IMR-90 (cell line): ENCODE measurements at regions not wholly inside any gene's neighbourhood (a gene's known extent, or its start where the extent isn't known, plus 50 kb on each side); places are given as distances from the start of the nearest gene placed in this dataset.

ENCODE experiments used
- ATAC-seq: fragments of 200-7000 bp; cut with Tn5 transposase; 2 replicates; pipeline ENCODE4 v1.9.1; 2020; ENCODE audit warnings: low read depth, mild to moderate bottlenecking, moderate library complexity
- BruUV-seq: library from RNA; stranded (reverse); fragments of 400-500 nt; replicated peaks from 2 replicates; lab custom pipeline; 2021; lab: Mats Ljungman, UMichigan
- CTCF ChIA-PET: fragments of 300-600 bp; formaldehyde crosslinking; extraction: SDS; loops from one replicate; lab custom pipeline; 2021; ENCODE audit warnings: antibody characterized with exemption; lab: Yijun Ruan, JAX
- POLR2A ChIA-PET: fragments of 300-600 bp; sonication (Branson Sonifier 250); formaldehyde crosslinking; loops from one replicate; lab custom pipeline; 2022; ENCODE audit warnings: antibody characterized with exemption; ENCODE audit not compliant: unreplicated experiment; lab: Charles Lee
- DNase-seq: peaks from one replicate; pipeline ENCODE4 v3.0.0; 2013
- H2AFZ ChIP-seq: replicated peaks from 2 replicates; pipeline ENCODE3; 2013; ENCODE audit warnings: low read length, mild to moderate bottlenecking; ENCODE audit not compliant: poor library complexity
- H2AK5ac ChIP-seq: 2 replicates; pipeline ENCODE4 v1.6.1; 2013; ENCODE audit warnings: low read depth, low read length, inconsistent platforms
- H2AK9ac ChIP-seq: replicated peaks from 2 replicates; pipeline ENCODE3; 2013; ENCODE audit warnings: mild to moderate bottlenecking, low read depth, low read length, moderate library complexity; ENCODE audit not compliant: poor library complexity
- H2BK120ac ChIP-seq: 2 replicates; pipeline ENCODE4 v1.6.1; 2013; ENCODE audit warnings: low read depth, low read length, inconsistent platforms
- H2BK15ac ChIP-seq: 3 replicates; pipeline ENCODE4 v1.6.1; 2013; ENCODE audit warnings: low read depth, low read length, inconsistent platforms
- H2BK20ac ChIP-seq: 2 replicates; pipeline ENCODE4 v1.6.1; 2013; ENCODE audit warnings: low read depth, mild to moderate bottlenecking, inconsistent platforms, low read length, moderate library complexity
- H2BK5ac ChIP-seq: 2 replicates; pipeline ENCODE4 v1.6.1; 2013; ENCODE audit warnings: mild to moderate bottlenecking, low read depth, low read length, inconsistent platforms; ENCODE audit not compliant: poor library complexity, severe bottlenecking
- H3K14ac ChIP-seq: replicated peaks from 2 replicates; pipeline ENCODE4 v1.6.1; 2013; ENCODE audit warnings: low read depth, low read length, inconsistent platforms
- H3K18ac ChIP-seq: 2 replicates; pipeline ENCODE4 v1.6.1; 2013; ENCODE audit warnings: low read depth, low read length, control low read depth
- H3K23ac ChIP-seq: 2 replicates; pipeline ENCODE4 v1.6.1; 2013; ENCODE audit warnings: low read depth, low read length, inconsistent platforms
- H3K27ac ChIP-seq: 2 replicates; pipeline ENCODE4 v1.5.1; 2013; ENCODE audit warnings: mild to moderate bottlenecking, control low read depth, low read length; ENCODE audit not compliant: insufficient read depth
- H3K27me3 ChIP-seq: 2 replicates; pipeline ENCODE4 v1.6.1; 2013; ENCODE audit warnings: low read length; ENCODE audit not compliant: control insufficient read depth, insufficient read depth
- H3K36me3 ChIP-seq: 2 replicates; pipeline ENCODE4 v1.6.1; 2013; ENCODE audit warnings: low read length, mixed read lengths; ENCODE audit not compliant: control insufficient read depth, insufficient read depth
- H3K4ac ChIP-seq: 2 replicates; pipeline ENCODE4 v1.6.1; 2013; ENCODE audit warnings: low read depth, low read length, inconsistent platforms
- H3K4me1 ChIP-seq: 2 replicates; pipeline ENCODE4 v1.6.1; 2013; ENCODE audit warnings: low read length, mixed read lengths; ENCODE audit not compliant: control insufficient read depth, insufficient read depth
- H3K4me2 ChIP-seq: 2 replicates; pipeline ENCODE4 v1.6.1; 2013; ENCODE audit warnings: low read depth, mild to moderate bottlenecking, control low read depth, low read length, moderate library complexity
- H3K4me3 ChIP-seq: 2 replicates; pipeline ENCODE4 v1.5.1; 2013; ENCODE audit warnings: low read depth, mild to moderate bottlenecking, control low read depth, low read length, moderate library complexity; ENCODE audit not compliant: insufficient read depth
- H3K56ac ChIP-seq: 2 replicates; pipeline ENCODE4 v1.6.1; 2013; ENCODE audit warnings: low read length, inconsistent platforms; ENCODE audit not compliant: insufficient read depth; ENCODE audit errors: extremely low read depth
- H3K79me1 ChIP-seq, 2 experiments: 2 replicates each; pipeline ENCODE4 v1.6.1; 2013; ENCODE audit warnings: low read length in 2 of 2, inconsistent platforms in 1 of 2, low read depth in 1 of 2
- H3K9ac ChIP-seq: 2 replicates; pipeline ENCODE4 v1.6.1; 2013; ENCODE audit warnings: low read depth, low read length, control low read depth
- H3K9me1 ChIP-seq: 2 replicates; pipeline ENCODE4 v1.6.1; 2013; ENCODE audit warnings: low read length, inconsistent platforms; ENCODE audit not compliant: insufficient read depth
- H3K9me3 ChIP-seq: 2 replicates; pipeline ENCODE4 v1.6.1; 2013; ENCODE audit warnings: low read length; ENCODE audit not compliant: control insufficient read depth, insufficient read depth
- H4K20me1 ChIP-seq: 2 replicates; pipeline ENCODE4 v1.6.1; 2013; ENCODE audit warnings: low read length, inconsistent platforms; ENCODE audit not compliant: insufficient read depth
- H4K5ac ChIP-seq: 2 replicates; pipeline ENCODE4 v1.6.1; 2013; ENCODE audit warnings: mild to moderate bottlenecking, low read depth, low read length, control low read depth
- H4K8ac ChIP-seq, 2 experiments: 2 replicates each; pipeline ENCODE4 v1.6.1; 2013; ENCODE audit warnings: low read depth in 2 of 2, low read length in 2 of 2, control low read depth in 1 of 2, inconsistent platforms in 1 of 2
- H4K91ac ChIP-seq: 2 replicates; pipeline ENCODE4 v1.6.1; 2013; ENCODE audit warnings: low read depth, low read length, inconsistent platforms; ENCODE audit not compliant: insufficient read depth
- CTCF ChIP-seq: conservative IDR thresholded peaks from 2 replicates; pipeline ENCODE4 v1.5.1; 2012; ENCODE audit warnings: mild to moderate bottlenecking, low read depth, low read length, improper control_type of control experiment
- MAFK ChIP-seq: IDR thresholded peaks from 2 replicates; pipeline ENCODE4 v1.6.1; 2012; ENCODE audit warnings: low read depth, low read length, improper control_type of control experiment
- NFE2L2 ChIP-seq: fragments of 150-350 bp; IDR thresholded peaks from 2 replicates; pipeline ENCODE4 v1.6.1; 2016; ENCODE audit warnings: low read depth, mild to moderate bottlenecking, low read length
- WGBS, 2 experiments: methylation state at CpG; one replicate each; pipeline versions ENCODE4 v1.1.5 to v1.1.7; 2013; ENCODE audit warnings: missing lambda C conversion rate in 2 of 2; ENCODE audit not compliant: insufficient read length in 1 of 2; ENCODE audit errors: extremely low coverage in 2 of 2; 5-methylcytosine and 5-hydroxymethylcytosine counted together
- dilution Hi-C: fragments of 300-500 bp; cut with HindIII; formaldehyde crosslinking; loops from one replicate; pipeline ENCODE4 v1.14.3; 2018; ENCODE audit warnings: low sequenced_read_pairs; ENCODE audit not compliant: unreplicated experiment
- in situ Hi-C: fragments of 300-500 bp; cut with MboI; formaldehyde crosslinking; loops from 3 replicates; pipeline ENCODE4 v1.14.3; 2019; ENCODE audit warnings: low sequenced_read_pairs, inconsistent platforms, mixed read lengths
- intact Hi-C: fragments of 100-400 bp; cut with micrococcal nuclease; formaldehyde crosslinking; loops from 2 replicates; pipeline ENCODE4 v1.10.0; 2022

GRCh38 chr9:82706786-82707185, 356.2 kb downstream of the RASEF start:
- Histone ChIP-seq H2AK9ac (no peak overlapping the region), H3K9ac (no peak overlapping the region), H4K91ac (no peak overlapping the region), H3K79me1 (no peaks in the 10 kb centered on the region), H3K4me2 (no peak overlapping the region), H3K18ac (no peak overlapping the region), H4K8ac (no peak overlapping the region), H3K4ac (no peak overlapping the region), H2BK15ac (no peak overlapping the region), H2AFZ (no peak overlapping the region), H3K4me1 (no peaks in the 10 kb centered on the region), H2BK120ac (no peak overlapping the region), H3K14ac (no peak overlapping the region), H2BK20ac (no peak overlapping the region), H4K5ac (no peak overlapping the region), H3K36me3 (no peaks in the 10 kb centered on the region), H4K20me1 (no peaks in the 10 kb centered on the region), H3K9me3 (no peaks in the 10 kb centered on the region), H2BK5ac (no peak overlapping the region), H3K27me3 (no peaks in the 10 kb centered on the region), H3K27ac (no peak overlapping the region), H2AK5ac (no peak overlapping the region), H3K56ac (no peak overlapping the region), H3K23ac (no peak overlapping the region), H3K9me1 (no peaks in the 10 kb centered on the region), H3K4me3 (no peak overlapping the region)
- no TSS peak for BruUV-seq
- intact Hi-C loops (no loop called here), dilution Hi-C loops (no loop called here), in situ Hi-C loops (no loop called here)
- no CpG with 5 or more reads among the region's 5 CpGs for WGBS, 2 experiments
- POLR2A ChIA-PET: no interaction called here
- DNase-seq (no peak), ATAC-seq (no peak)
- CTCF ChIA-PET: no interaction called here
- TF ChIP-seq NFE2L2 (no peak), MAFK (no peak), CTCF (no peak)
